ENCODE measurements at regions not wholly inside any gene's neighbourhood (a gene's known extent, or its start where the extent isn't known, plus 50 kb on each side); places are given as distances from the start of the nearest gene placed in this dataset.
"Not testable (repeated sequence)": the region's sequence is repeated elsewhere in the genome, so short reads cannot be mapped to it uniquely, and the experiment has no call there.

- H3K9ac ChIP-seq (replicated peaks; ENCODE audit: extremely low read depth, insufficient read depth, low read length); DNase-seq (ENCODE audit: low read depth, low spot score); H3K4me2 ChIP-seq (ENCODE audit: insufficient read depth, low read length); H3K36me3 ChIP-seq (ENCODE audit: control insufficient read depth in 2 of 2, extremely low read depth in 1 of 2, insufficient read depth in 2 of 2, low read length in 2 of 2); H2AFZ ChIP-seq (ENCODE audit: low read depth, low read length); H3K27ac ChIP-seq (ENCODE audit: insufficient read depth, low read depth, low read length); H3K27me3 ChIP-seq (ENCODE audit: control insufficient read depth in 2 of 2, insufficient read depth in 2 of 2, low read length in 2 of 2); H3K4me1 ChIP-seq (ENCODE audit: control insufficient read depth, extremely low read depth, insufficient read depth, low read length); BruUV-seq (replicated peaks); dilution Hi-C loops (cut with MboI; ENCODE audit: extremely low pct_ligation_motif_present, low sequenced_read_pairs); H3K9me3 ChIP-seq (replicated peaks; ENCODE audit: control insufficient read depth, insufficient read depth, low read length); POLR2A ChIA-PET; H3K4me3 ChIP-seq (replicated peaks in 1 of 3; ENCODE audit: insufficient read depth in 1 of 3, low read depth in 1 of 3, low read length in 3 of 3); H3K79me2 ChIP-seq (ENCODE audit: control insufficient read depth, insufficient read depth, low read length); CTCF ChIA-PET; H3K9me1 ChIP-seq (replicated peaks; ENCODE audit: control insufficient read depth, extremely low read depth, insufficient read depth, low read length); intact Hi-C loops (cut with micrococcal nuclease); H4K20me1 ChIP-seq (replicated peaks; ENCODE audit: control insufficient read depth, extremely low read depth, insufficient read depth, low read length); FAIRE-seq: not testable (repeated sequence)
These were observed 93.5 kb upstream of the FAM90A1 start for GRCh38 chr12:8320791-8321370.

GRCh38 chr12:8325145-8325839, 97.9 kb upstream of the FAM90A1 start:
- H3K27me3 ChIP-seq (ENCODE audit: control insufficient read depth in 2 of 2, insufficient read depth in 2 of 2, low read length in 2 of 2); H3K36me3 ChIP-seq (ENCODE audit: control insufficient read depth in 2 of 2, extremely low read depth in 1 of 2, insufficient read depth in 2 of 2, low read length in 2 of 2); DNase-seq (ENCODE audit: low read depth, low spot score); H3K9me1 ChIP-seq (replicated peaks; ENCODE audit: control insufficient read depth, extremely low read depth, insufficient read depth, low read length); CTCF ChIA-PET; H3K79me2 ChIP-seq (ENCODE audit: control insufficient read depth, insufficient read depth, low read length); H3K27ac ChIP-seq (ENCODE audit: insufficient read depth, low read depth, low read length); H4K20me1 ChIP-seq (replicated peaks; ENCODE audit: control insufficient read depth, extremely low read depth, insufficient read depth, low read length); H3K4me2 ChIP-seq (ENCODE audit: insufficient read depth, low read length); POLR2A ChIA-PET; H3K9ac ChIP-seq (replicated peaks; ENCODE audit: extremely low read depth, insufficient read depth, low read length); BruUV-seq (replicated peaks); dilution Hi-C loops (cut with MboI; ENCODE audit: extremely low pct_ligation_motif_present, low sequenced_read_pairs); H2AFZ ChIP-seq (ENCODE audit: low read depth, low read length); intact Hi-C loops (cut with micrococcal nuclease); H3K4me3 ChIP-seq (replicated peaks in 1 of 3; ENCODE audit: insufficient read depth in 1 of 3, low read depth in 1 of 3, low read length in 3 of 3); FAIRE-seq; H3K4me1 ChIP-seq (ENCODE audit: control insufficient read depth, extremely low read depth, insufficient read depth, low read length); H3K9me3 ChIP-seq (replicated peaks; ENCODE audit: control insufficient read depth, insufficient read depth, low read length): not testable (repeated sequence)

- POLR2A ChIA-PET, result not testable (repeated sequence)
These were observed 101.4 kb upstream of the FAM90A1 start for GRCh38 chr12:8328835-8329234.

GRCh38 chr12:8332373-8332772, 105.0 kb upstream of the FAM90A1 start:
- H3K4me2 ChIP-seq (ENCODE audit: insufficient read depth, low read length); H3K4me1 ChIP-seq (ENCODE audit: control insufficient read depth, extremely low read depth, insufficient read depth, low read length); H3K27me3 ChIP-seq (ENCODE audit: control insufficient read depth in 2 of 2, insufficient read depth in 2 of 2, low read length in 2 of 2); H2AFZ ChIP-seq (ENCODE audit: low read depth, low read length); POLR2A ChIA-PET; H3K9me1 ChIP-seq (replicated peaks; ENCODE audit: control insufficient read depth, extremely low read depth, insufficient read depth, low read length); H3K27ac ChIP-seq (ENCODE audit: insufficient read depth, low read depth, low read length); dilution Hi-C loops (cut with MboI; ENCODE audit: extremely low pct_ligation_motif_present, low sequenced_read_pairs); H3K36me3 ChIP-seq (ENCODE audit: control insufficient read depth in 2 of 2, extremely low read depth in 1 of 2, insufficient read depth in 2 of 2, low read length in 2 of 2); H4K20me1 ChIP-seq (replicated peaks; ENCODE audit: control insufficient read depth, extremely low read depth, insufficient read depth, low read length); H3K9me3 ChIP-seq (replicated peaks; ENCODE audit: control insufficient read depth, insufficient read depth, low read length); FAIRE-seq; intact Hi-C loops (cut with micrococcal nuclease); H3K4me3 ChIP-seq (replicated peaks in 1 of 3; ENCODE audit: insufficient read depth in 1 of 3, low read depth in 1 of 3, low read length in 3 of 3); H3K9ac ChIP-seq (replicated peaks; ENCODE audit: extremely low read depth, insufficient read depth, low read length); CTCF ChIA-PET; BruUV-seq (replicated peaks); DNase-seq (ENCODE audit: low read depth, low spot score); H3K79me2 ChIP-seq (ENCODE audit: control insufficient read depth, insufficient read depth, low read length): not testable (repeated sequence)

More at GRCh38 chr12:8328835-8329234, 101.4 kb upstream of the FAM90A1 start:
- H4K20me1 ChIP-seq (replicated peaks; ENCODE audit: control insufficient read depth, extremely low read depth, insufficient read depth, low read length); CTCF ChIA-PET; H3K4me3 ChIP-seq (replicated peaks in 1 of 3; ENCODE audit: insufficient read depth in 1 of 3, low read depth in 1 of 3, low read length in 3 of 3); H3K4me1 ChIP-seq (ENCODE audit: control insufficient read depth, extremely low read depth, insufficient read depth, low read length); H2AFZ ChIP-seq (ENCODE audit: low read depth, low read length); H3K9me1 ChIP-seq (replicated peaks; ENCODE audit: control insufficient read depth, extremely low read depth, insufficient read depth, low read length); intact Hi-C loops (cut with micrococcal nuclease); H3K79me2 ChIP-seq (ENCODE audit: control insufficient read depth, insufficient read depth, low read length); dilution Hi-C loops (cut with MboI; ENCODE audit: extremely low pct_ligation_motif_present, low sequenced_read_pairs); BruUV-seq (replicated peaks); H3K27ac ChIP-seq (ENCODE audit: insufficient read depth, low read depth, low read length); H3K9me3 ChIP-seq (replicated peaks; ENCODE audit: control insufficient read depth, insufficient read depth, low read length); H3K27me3 ChIP-seq (ENCODE audit: control insufficient read depth in 2 of 2, insufficient read depth in 2 of 2, low read length in 2 of 2); H3K9ac ChIP-seq (replicated peaks; ENCODE audit: extremely low read depth, insufficient read depth, low read length); DNase-seq (ENCODE audit: low read depth, low spot score); H3K36me3 ChIP-seq (ENCODE audit: control insufficient read depth in 2 of 2, extremely low read depth in 1 of 2, insufficient read depth in 2 of 2, low read length in 2 of 2); FAIRE-seq; H3K4me2 ChIP-seq (ENCODE audit: insufficient read depth, low read length): not testable (repeated sequence)

Data from endothelial cell of umbilical vein (primary cell).